Dendritic cell treated with granulocyte-macrophage colony-stimulating factor and Interleukin-4, amounts not matched to agents 40 ng/mL and 50 ng/mL, for 4 days (primary cell): ENCODE measurements at regions not wholly inside any gene's neighbourhood (a gene's known extent, or its start where the extent isn't known, plus 50 kb on each side); places are given as distances from the start of the nearest gene placed in this dataset.

Source experiments
- H3K27ac Mint-ChIP-seq: one replicate; pipeline ENCODE4 v1.8.0; 2022; ENCODE audit warnings: mild to moderate bottlenecking, mixed read lengths
- H3K27me3 Mint-ChIP-seq: one replicate; pipeline ENCODE4 v1.8.0; 2022; ENCODE audit warnings: mild to moderate bottlenecking, mixed read lengths
- H3K36me3 Mint-ChIP-seq: one replicate; pipeline ENCODE4 v1.8.0; 2022; ENCODE audit warnings: low read depth, mixed read lengths
- H3K4me1 Mint-ChIP-seq: one replicate; pipeline ENCODE4 v1.8.0; 2022; ENCODE audit warnings: low read depth, mixed read lengths
- H3K4me3 Mint-ChIP-seq: one replicate; pipeline ENCODE4 v1.8.0; 2022; ENCODE audit warnings: mild to moderate bottlenecking, moderate library complexity, mixed read lengths
- H3K9me3 Mint-ChIP-seq: one replicate; pipeline ENCODE4 v1.8.0; 2022; ENCODE audit warnings: mixed read lengths
- intact Hi-C: fragments of 100-400 bp; cut with micrococcal nuclease; formaldehyde crosslinking; loops from one replicate; pipeline ENCODE4 v1.15.0; 2022

- peaks cover 57% of the 10 kb centered on the region for H3K9me3 Mint-ChIP-seq
- H3K27me3 Mint-ChIP-seq = no peaks in the 10 kb centered on the region
- no peak overlapping the region for H3K27ac Mint-ChIP-seq
- no peaks in the 10 kb centered on the region for H3K36me3 Mint-ChIP-seq
- no peak overlapping the region for H3K4me3 Mint-ChIP-seq
- no peaks in the 10 kb centered on the region for H3K4me1 Mint-ChIP-seq
- intact Hi-C loops = no loop called here
These were observed 251.2 kb upstream of the MOCS1 start for GRCh38 chr6:40185486-40185885.

GRCh38 chr6:40183902-40184301 is 249.6 kb upstream of the MOCS1 start:
- Mint-ChIP-seq H3K9me3 (peaks cover 57% of the 10 kb centered on the region), H3K36me3 (no peaks in the 10 kb centered on the region), H3K4me3 (no peak overlapping the region), H3K4me1 (no peaks in the 10 kb centered on the region), H3K27me3 (no peaks in the 10 kb centered on the region), H3K27ac (no peak overlapping the region)
- intact Hi-C loops = no loop called here

GRCh38 chr6:40181367-40181766 is 247.1 kb upstream of the MOCS1 start:
- Mint-ChIP-seq H3K4me1 (no peaks in the 10 kb centered on the region), H3K36me3 (no peaks in the 10 kb centered on the region), H3K4me3 (no peak overlapping the region), H3K27me3 (no peaks in the 10 kb centered on the region), H3K9me3 (peaks cover 50% of the 10 kb centered on the region), H3K27ac (no peak overlapping the region)
- intact Hi-C loops = no loop called here

- Mint-ChIP-seq H3K27me3 (no peaks in the 10 kb centered on the region), H3K9me3 (peaks cover 51% of the 10 kb centered on the region), H3K4me3 (no peak overlapping the region), H3K36me3 (no peaks in the 10 kb centered on the region), H3K27ac (no peak overlapping the region), H3K4me1 (no peaks in the 10 kb centered on the region)
- intact Hi-C loops = no loop called here
These were observed 246.0 kb upstream of the MOCS1 start for GRCh38 chr6:40180271-40180670.

- intact Hi-C loops = no loop called here
These were observed 245.2 kb upstream of the MOCS1 start for GRCh38 chr6:40179496-40179895.

GRCh38 chr6:40177598-40177997 is 243.3 kb upstream of the MOCS1 start:
- Mint-ChIP-seq H3K36me3 (no peaks in the 10 kb centered on the region), H3K27ac (no peak overlapping the region), H3K9me3 (peaks cover 26% of the 10 kb centered on the region), H3K4me3 (no peak overlapping the region), H3K4me1 (no peaks in the 10 kb centered on the region), H3K27me3 (no peaks in the 10 kb centered on the region)
- intact Hi-C loops = no loop called here

More at GRCh38 chr6:40179496-40179895, 245.2 kb upstream of the MOCS1 start:
- Mint-ChIP-seq H3K4me1 (no peaks in the 10 kb centered on the region), H3K36me3 (no peaks in the 10 kb centered on the region), H3K4me3 (no peak overlapping the region), H3K27me3 (no peaks in the 10 kb centered on the region), H3K27ac (no peak overlapping the region), H3K9me3 (peaks cover 45% of the 10 kb centered on the region)

- no peak overlapping the region for H3K4me3 Mint-ChIP-seq
- H3K36me3 Mint-ChIP-seq = no peaks in the 10 kb centered on the region
- no peaks in the 10 kb centered on the region for H3K4me1 Mint-ChIP-seq
- no peak overlapping the region for H3K27ac Mint-ChIP-seq
- H3K27me3 Mint-ChIP-seq = no peaks in the 10 kb centered on the region
- peaks cover 21% of the 10 kb centered on the region for H3K9me3 Mint-ChIP-seq
- intact Hi-C loops = no loop called here
These were observed 241.9 kb upstream of the MOCS1 start for GRCh38 chr6:40176152-40176551.

GRCh38 chr6:40172272-40172671 is 238.0 kb upstream of the MOCS1 start:
- H3K36me3 Mint-ChIP-seq = no peaks in the 10 kb centered on the region
- intact Hi-C loops = no loop called here
- no peaks in the 10 kb centered on the region for H3K4me1 Mint-ChIP-seq
- peaks cover 17% of the 10 kb centered on the region for H3K9me3 Mint-ChIP-seq
- no peak overlapping the region for H3K4me3 Mint-ChIP-seq
- no peak overlapping the region for H3K27ac Mint-ChIP-seq
- no peaks in the 10 kb centered on the region for H3K27me3 Mint-ChIP-seq

GRCh38 chr6:40171343-40171742 is 237.1 kb upstream of the MOCS1 start:
- intact Hi-C loops = no loop called here
- H3K27ac Mint-ChIP-seq = no peak overlapping the region
- no peak overlapping the region for H3K4me3 Mint-ChIP-seq
- H3K9me3 Mint-ChIP-seq = peaks cover 8% of the 10 kb centered on the region
- H3K4me1 Mint-ChIP-seq = no peaks in the 10 kb centered on the region
- no peaks in the 10 kb centered on the region for H3K27me3 Mint-ChIP-seq
- H3K36me3 Mint-ChIP-seq = no peaks in the 10 kb centered on the region

GRCh38 chr6:40170856-40171255 is 236.6 kb upstream of the MOCS1 start:
- Mint-ChIP-seq H3K9me3 (peaks cover 3% of the 10 kb centered on the region), H3K4me3 (no peak overlapping the region), H3K27me3 (no peaks in the 10 kb centered on the region), H3K4me1 (no peaks in the 10 kb centered on the region), H3K36me3 (no peaks in the 10 kb centered on the region), H3K27ac (no peak overlapping the region)
- intact Hi-C loops = no loop called here

- H3K9me3 Mint-ChIP-seq = no peaks in the 10 kb centered on the region
- intact Hi-C loops = no loop called here
- H3K4me3 Mint-ChIP-seq = no peak overlapping the region
These were observed 235.6 kb upstream of the MOCS1 start for GRCh38 chr6:40169878-40170277.

GRCh38 chr6:40166963-40167362 is 232.7 kb upstream of the MOCS1 start:
- Mint-ChIP-seq H3K4me3 (no peak overlapping the region), H3K4me1 (no peaks in the 10 kb centered on the region), H3K27me3 (no peaks in the 10 kb centered on the region), H3K27ac (no peak overlapping the region), H3K36me3 (no peaks in the 10 kb centered on the region), H3K9me3 (no peaks in the 10 kb centered on the region)
- intact Hi-C loops = no loop called here

More at GRCh38 chr6:40169878-40170277, 235.6 kb upstream of the MOCS1 start:
- no peaks in the 10 kb centered on the region for H3K27me3 Mint-ChIP-seq
- H3K36me3 Mint-ChIP-seq = no peaks in the 10 kb centered on the region
- H3K27ac Mint-ChIP-seq = no peak overlapping the region
- H3K4me1 Mint-ChIP-seq = no peaks in the 10 kb centered on the region

- H3K27me3 Mint-ChIP-seq = no peaks in the 10 kb centered on the region
- no peaks in the 10 kb centered on the region for H3K36me3 Mint-ChIP-seq
- no peak overlapping the region for H3K27ac Mint-ChIP-seq
- no peak overlapping the region for H3K4me3 Mint-ChIP-seq
- no peaks in the 10 kb centered on the region for H3K9me3 Mint-ChIP-seq
- H3K4me1 Mint-ChIP-seq = no peaks in the 10 kb centered on the region
- intact Hi-C loops = no loop called here
These were observed 230.9 kb upstream of the MOCS1 start for GRCh38 chr6:40165036-40165709.

GRCh38 chr6:40164345-40164755 is 230.1 kb upstream of the MOCS1 start:
- intact Hi-C loops = no loop called here
- H3K36me3 Mint-ChIP-seq = no peaks in the 10 kb centered on the region
- no peaks in the 10 kb centered on the region for H3K9me3 Mint-ChIP-seq
- no peak overlapping the region for H3K4me3 Mint-ChIP-seq
- H3K27me3 Mint-ChIP-seq = no peaks in the 10 kb centered on the region
- no peaks in the 10 kb centered on the region for H3K4me1 Mint-ChIP-seq
- H3K27ac Mint-ChIP-seq = no peak overlapping the region

GRCh38 chr6:40163924-40164323 is 229.7 kb upstream of the MOCS1 start:
- Mint-ChIP-seq H3K4me3 (no peak overlapping the region), H3K27ac (no peak overlapping the region), H3K9me3 (no peaks in the 10 kb centered on the region), H3K36me3 (no peaks in the 10 kb centered on the region), H3K4me1 (no peaks in the 10 kb centered on the region), H3K27me3 (no peaks in the 10 kb centered on the region)
- intact Hi-C loops = no loop called here
